HL-60 (cell line): ENCODE measurements at regions not wholly inside any gene's neighbourhood (a gene's known extent, or its start where the extent isn't known, plus 50 kb on each side); places are given as distances from the start of the nearest gene placed in this dataset.

Experiments used
- POLR2AphosphoS5 ChIP-seq: IDR thresholded peaks from 2 replicates; pipeline ENCODE4 v1.6.1; 2012; ENCODE audit warnings: low read depth
- TF ChIP-seq, protein P1 (sequence below): IDR thresholded peaks from one replicate; pipeline ENCODE4 v1.5.1; 2011; ENCODE audit warnings: low read length, control low read depth, inconsistent platforms; ENCODE audit not compliant: insufficient read depth
- TF ChIP-seq, protein P2 (sequence below): IDR thresholded peaks from 2 replicates; pipeline ENCODE4 v1.6.1; 2012; ENCODE audit warnings: low read depth; ENCODE audit not compliant: insufficient replicate concordance

DNA sequence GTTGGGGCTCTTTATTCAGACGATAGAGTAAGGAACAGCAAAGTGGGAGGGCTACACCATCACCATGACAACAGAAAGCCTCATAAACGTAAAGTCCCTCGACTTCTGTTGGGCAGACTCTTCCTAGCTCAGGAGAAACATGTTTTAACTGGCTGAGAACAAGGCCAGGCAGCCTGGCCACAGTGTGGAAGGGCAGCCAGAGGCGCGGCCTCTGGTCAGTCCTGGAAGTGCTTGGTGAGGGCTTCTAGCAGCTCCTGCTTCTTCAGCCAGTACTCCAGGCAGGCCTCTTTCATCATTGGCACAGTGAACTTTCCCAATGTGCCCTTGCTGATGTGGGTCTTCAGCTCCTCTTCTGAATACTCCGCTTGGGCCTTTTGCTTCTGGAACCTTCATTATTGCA lies 690.9 kb downstream of the PCDH19 start:
- TF ChIP-seq, protein P1, sequence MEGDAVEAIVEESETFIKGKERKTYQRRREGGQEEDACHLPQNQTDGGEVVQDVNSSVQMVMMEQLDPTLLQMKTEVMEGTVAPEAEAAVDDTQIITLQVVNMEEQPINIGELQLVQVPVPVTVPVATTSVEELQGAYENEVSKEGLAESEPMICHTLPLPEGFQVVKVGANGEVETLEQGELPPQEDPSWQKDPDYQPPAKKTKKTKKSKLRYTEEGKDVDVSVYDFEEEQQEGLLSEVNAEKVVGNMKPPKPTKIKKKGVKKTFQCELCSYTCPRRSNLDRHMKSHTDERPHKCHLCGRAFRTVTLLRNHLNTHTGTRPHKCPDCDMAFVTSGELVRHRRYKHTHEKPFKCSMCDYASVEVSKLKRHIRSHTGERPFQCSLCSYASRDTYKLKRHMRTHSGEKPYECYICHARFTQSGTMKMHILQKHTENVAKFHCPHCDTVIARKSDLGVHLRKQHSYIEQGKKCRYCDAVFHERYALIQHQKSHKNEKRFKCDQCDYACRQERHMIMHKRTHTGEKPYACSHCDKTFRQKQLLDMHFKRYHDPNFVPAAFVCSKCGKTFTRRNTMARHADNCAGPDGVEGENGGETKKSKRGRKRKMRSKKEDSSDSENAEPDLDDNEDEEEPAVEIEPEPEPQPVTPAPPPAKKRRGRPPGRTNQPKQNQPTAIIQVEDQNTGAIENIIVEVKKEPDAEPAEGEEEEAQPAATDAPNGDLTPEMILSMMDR = no peak
- TF ChIP-seq POLR2AphosphoS5 = no peak
- TF ChIP-seq, protein P2, sequence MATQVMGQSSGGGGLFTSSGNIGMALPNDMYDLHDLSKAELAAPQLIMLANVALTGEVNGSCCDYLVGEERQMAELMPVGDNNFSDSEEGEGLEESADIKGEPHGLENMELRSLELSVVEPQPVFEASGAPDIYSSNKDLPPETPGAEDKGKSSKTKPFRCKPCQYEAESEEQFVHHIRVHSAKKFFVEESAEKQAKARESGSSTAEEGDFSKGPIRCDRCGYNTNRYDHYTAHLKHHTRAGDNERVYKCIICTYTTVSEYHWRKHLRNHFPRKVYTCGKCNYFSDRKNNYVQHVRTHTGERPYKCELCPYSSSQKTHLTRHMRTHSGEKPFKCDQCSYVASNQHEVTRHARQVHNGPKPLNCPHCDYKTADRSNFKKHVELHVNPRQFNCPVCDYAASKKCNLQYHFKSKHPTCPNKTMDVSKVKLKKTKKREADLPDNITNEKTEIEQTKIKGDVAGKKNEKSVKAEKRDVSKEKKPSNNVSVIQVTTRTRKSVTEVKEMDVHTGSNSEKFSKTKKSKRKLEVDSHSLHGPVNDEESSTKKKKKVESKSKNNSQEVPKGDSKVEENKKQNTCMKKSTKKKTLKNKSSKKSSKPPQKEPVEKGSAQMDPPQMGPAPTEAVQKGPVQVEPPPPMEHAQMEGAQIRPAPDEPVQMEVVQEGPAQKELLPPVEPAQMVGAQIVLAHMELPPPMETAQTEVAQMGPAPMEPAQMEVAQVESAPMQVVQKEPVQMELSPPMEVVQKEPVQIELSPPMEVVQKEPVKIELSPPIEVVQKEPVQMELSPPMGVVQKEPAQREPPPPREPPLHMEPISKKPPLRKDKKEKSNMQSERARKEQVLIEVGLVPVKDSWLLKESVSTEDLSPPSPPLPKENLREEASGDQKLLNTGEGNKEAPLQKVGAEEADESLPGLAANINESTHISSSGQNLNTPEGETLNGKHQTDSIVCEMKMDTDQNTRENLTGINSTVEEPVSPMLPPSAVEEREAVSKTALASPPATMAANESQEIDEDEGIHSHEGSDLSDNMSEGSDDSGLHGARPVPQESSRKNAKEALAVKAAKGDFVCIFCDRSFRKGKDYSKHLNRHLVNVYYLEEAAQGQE = no peak
